Activated T-helper 1 cell treated with Interleukin-2 at 50 U/mL for 16 hours (primary cell): ENCODE measurements at regions not wholly inside any gene's neighbourhood (a gene's known extent, or its start where the extent isn't known, plus 50 kb on each side); places are given as distances from the start of the nearest gene placed in this dataset.
"Not testable (repeated sequence)": the region's sequence is repeated elsewhere in the genome, so short reads cannot be mapped to it uniquely, and the experiment has no call there.

Source experiments
- DNase-seq: peaks from one replicate; pipeline ENCODE4 v3.0.0-alpha.2; 2020; ENCODE audit warnings: low read depth

DNA sequence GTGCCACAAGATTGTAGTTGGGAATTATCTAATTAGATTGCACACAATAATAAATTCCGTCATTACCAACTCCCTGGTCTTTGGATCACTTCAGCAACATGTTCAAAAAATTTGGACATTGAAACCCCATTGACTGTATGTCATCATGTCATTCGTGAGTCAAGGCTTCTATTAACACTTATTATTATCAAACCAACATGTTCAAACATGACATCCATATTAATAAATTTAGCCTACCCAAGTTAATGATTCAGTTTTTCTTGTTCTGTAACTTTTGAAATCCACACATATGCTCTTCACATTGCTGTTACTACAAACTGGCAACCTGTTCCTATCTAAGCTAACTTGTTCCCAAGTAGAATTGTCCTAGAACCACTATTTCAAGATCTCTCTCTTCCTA is 1142.7 kb upstream of the SLC39A10 start:
- DNase-seq, result no peak

DNA sequence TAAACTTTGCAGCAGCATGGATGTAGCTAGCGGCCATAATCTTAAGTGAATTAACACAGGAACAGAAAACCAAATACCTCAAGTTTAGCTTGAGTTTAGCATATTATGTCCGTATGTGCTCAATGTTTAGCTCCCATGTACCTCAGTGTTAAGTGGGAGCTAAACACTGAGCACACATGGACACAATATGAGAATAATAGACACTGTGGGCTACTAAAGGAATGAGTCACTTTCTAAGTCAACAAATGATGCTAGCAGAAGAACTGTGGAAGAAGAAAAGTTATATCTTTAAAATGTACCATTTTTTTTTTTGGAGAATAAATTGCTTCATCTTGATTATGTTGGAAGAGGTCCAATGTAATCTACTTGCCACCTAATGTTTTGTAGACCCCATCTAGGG is 1146.0 kb upstream of the SLC39A10 start:
- not testable (repeated sequence) for DNase-seq

DNA sequence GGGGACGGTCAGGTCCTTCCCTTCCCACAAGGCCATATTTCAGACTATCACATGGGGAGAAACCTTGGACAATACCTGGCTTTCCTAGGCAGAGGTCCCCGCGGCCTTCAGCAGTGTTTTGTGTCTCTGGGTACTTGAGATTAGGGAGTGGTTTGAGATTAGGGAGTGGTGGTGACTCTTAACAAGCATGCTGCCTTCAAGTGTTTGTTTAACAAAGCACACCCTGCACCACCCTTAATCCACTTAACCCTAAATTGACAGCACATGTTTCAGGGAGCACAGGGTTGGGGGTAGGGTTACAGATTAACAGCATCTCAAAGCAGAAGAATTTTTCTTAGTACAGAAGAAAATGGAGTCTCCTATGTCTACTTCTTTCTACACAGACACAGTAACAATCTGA is 1152.2 kb upstream of the SLC39A10 start:
- not testable (repeated sequence) for DNase-seq

DNA sequence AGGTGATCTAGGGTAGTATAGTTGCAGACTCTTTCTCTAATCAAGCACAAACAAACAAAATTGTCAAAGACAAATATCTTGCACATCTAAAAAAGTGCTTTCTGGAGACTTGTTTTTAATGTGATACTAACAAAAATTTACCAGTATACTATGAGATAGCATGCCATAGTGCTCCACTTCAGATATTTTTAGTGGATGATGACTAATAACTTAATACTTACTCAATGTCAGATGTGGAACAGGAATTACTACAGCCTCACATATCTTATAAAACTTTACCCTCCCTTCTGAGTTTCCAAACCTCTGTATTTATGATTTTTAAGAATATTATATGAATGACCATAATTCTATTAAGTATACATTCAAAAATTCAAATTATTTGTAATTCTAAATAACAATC is 1162.0 kb upstream of the SLC39A10 start:
- no peak for DNase-seq

DNA sequence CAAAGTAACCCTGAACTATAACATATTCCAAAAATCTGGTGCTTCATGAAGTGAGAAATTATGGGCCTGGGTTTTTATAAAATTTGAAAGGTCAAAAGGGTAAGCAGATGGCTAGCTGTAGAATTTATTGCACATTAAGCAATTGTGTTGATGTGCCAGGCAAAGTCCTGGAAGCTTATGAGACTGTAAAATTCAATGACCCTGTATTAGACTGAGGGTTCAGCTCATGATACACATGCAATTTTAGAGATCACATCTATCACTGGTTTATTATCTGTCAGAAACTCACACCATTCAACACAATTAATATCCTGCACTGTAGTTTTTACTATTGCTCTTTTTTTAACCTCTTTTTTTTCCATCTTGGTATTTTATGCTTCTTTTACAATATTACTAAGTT is 1162.6 kb upstream of the SLC39A10 start:
- DNase-seq, result no peak

DNA sequence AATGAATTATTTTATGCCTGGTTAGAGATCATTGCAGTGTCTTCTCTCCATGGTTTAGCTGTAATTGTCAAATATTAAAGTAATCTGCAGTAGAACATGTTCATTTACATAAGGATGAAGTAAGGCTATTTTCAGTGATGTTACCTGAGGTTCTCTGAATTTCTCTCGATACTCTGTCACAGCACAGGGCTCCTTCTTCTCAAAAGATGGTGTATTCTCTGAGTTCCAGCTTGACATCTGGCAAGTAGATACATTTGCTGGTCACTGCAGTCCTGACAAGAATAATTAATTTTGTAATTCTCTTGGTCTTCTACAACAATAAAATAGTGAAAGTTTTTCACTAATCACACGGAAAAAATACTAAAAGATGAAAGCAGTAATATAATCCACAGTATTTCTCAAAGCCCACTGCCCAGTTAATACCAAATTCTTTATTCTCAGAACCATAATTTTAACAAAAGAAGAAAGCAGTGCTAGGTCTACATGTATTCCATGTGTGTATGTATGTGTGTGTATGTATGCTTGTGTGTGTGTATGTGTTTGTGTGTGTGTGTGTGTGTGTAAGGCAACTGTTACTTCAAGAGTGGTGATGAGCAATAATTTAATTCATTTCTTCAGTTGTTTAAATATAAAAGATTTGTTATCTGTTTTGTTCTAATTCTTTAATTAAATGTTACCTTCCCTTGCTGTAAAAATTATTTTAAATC is 1165.5 kb upstream of the SLC39A10 start:
- DNase-seq, result no peak

DNA sequence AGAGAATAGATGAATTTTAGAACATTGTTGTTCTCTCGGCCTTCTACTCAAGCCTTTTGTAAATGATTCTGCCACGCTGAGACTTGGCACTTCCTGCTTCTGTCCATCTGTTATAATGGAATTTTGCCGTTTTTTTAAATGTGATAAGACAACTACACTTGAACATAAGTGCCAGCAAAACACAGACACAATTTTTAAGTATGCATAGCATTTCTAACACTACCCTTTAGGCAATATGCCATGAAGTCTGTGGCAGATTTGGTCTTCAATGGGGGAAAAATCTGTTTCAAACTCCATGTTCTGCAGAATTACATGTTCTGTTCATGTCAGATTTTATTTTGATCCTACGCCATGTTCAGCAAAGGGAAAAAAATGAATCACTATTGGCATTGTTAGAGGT is 1170.7 kb upstream of the SLC39A10 start:
- no peak for DNase-seq

DNA sequence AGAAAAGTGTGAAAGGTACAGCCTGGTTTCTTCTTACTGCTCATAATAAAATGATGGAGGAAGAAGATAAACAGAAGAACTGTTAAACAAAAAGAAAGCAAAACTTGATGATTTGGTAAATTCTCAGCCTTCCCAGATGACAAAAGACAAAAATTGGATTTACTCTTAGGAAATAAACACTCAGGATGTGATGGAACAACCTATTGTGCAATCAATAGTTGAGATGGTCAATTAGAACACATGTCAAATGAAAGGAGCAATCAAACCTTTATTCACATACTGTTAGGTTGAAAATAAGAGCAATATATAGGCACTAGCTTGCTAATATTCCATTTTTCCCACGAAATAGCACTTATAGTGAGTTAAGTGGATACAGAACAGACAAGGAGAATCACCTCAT is 1174.0 kb upstream of the SLC39A10 start:
- no peak for DNase-seq

DNA sequence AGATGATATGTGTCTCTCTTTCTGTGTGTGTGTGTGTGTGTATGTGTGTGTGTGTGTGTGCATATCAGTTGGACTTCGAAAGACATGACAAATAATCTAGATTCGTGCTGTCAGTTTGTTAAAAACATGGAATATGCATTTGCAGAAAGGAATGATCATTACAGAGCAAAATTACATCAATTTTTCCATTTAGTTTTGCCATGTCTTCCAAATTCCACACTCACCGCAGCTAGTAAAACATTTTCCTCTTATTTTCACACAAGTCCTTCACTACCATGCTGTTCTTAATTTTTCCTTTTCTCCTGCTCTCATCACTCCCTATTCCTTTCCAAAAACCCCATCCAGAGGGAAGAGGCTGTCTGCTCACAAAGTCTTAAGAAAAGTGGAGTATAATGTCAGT is 1191.4 kb upstream of the SLC39A10 start:
- DNase-seq, result no peak

DNA sequence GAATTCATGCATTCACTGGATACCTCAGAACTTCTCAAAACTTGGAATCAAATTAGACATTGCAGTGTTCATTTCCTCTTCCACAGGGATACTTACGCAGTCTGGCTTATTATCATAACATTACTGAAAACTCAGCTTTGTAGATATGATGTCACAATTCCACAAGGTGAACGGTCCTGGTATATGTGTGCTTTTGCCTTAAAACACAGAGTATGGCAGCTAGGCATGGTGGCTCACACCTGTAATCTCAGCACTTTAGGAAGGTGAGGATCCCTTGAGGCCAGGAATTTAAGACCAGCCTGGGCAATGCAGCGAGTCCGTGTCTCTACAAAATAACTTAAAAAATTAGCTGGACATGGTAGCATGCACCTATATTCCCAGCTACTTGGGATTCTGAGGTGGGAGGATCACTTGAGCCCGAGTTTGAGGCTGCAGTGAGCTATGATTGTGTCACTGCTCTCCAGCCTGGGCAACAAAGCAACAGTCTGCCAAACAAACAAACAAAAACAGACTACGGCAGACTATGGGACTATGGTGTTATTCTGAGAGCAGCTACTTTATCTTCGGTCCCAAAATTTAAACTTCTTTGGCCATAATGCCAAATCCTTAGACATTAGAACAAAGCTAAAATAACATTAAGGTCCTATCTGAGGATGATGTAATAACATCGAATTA is 1191.9 kb upstream of the SLC39A10 start:
- DNase-seq, result no peak

DNA sequence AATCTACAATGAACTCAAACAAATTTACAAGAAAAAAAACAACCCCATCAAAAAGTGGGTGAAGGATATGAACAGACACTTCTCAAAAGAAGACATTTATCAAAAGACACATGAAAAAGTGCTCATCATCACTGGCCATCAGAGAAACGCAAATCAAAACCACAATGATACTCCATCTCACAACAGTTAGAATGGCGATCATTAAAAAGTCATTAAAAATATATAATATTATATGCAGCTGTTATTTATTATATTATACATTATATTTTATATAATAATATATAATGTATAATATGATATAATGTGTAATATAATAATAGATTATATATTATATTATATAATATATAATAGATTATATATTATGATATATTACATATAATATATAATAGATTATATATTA is 1194.1 kb upstream of the SLC39A10 start:
- not testable (repeated sequence) for DNase-seq

DNA sequence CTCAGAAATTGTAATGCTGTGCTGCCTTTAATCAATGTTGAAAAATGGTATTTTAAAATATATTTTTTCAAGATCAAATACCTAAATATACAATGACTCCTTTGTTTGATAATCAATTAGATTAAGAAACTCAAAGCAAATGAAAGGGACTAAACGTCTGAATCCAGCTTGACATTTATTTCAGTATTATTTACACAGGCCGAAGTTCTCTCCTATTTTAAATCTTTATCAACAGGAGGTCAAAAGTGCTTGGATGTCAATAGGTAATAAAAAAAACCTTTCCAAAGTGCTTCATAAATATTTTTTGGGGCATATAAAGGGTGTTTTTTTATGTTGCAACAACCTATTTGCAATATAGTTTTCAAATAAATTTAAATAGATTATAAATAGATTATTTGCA is 1201.7 kb upstream of the SLC39A10 start:
- DNase-seq, result no peak

DNA sequence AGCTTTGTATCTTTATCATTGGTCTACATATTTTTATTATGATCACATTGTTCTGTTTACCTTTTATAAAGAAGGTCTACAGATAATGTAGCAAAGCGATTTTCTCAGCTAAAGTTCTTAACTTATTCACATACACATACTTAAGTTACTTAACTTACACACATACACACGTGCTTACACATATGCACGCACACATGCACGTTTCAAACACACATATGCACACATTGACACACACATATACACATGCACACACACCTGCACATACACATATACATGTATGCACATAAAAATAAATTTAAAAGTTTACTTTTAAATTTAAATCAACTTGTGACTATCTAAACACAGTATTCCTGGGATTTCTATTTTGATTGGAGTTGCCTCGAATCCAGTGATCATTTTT is 1204.5 kb upstream of the SLC39A10 start:
- DNase-seq, result no peak

DNA sequence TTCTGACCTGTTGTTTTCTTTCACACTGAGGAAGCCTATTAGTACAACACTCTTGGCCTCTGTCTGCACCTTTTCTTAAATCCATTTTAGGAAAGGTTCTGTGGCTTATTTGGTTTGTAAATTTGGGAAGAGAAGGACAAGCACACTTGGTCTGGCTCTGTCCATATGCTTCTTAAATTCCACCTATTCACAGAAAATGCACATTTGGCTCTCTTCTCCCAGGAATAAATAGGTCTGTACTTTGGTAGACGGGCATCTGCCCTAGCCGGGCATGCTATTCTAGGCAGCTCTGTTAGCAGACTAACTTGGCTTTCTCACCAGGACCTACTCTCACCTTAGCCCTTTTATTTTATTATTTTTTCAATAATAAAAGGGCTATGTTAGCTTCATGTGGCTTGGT is 1211.8 kb upstream of the SLC39A10 start:
- no peak for DNase-seq

DNA sequence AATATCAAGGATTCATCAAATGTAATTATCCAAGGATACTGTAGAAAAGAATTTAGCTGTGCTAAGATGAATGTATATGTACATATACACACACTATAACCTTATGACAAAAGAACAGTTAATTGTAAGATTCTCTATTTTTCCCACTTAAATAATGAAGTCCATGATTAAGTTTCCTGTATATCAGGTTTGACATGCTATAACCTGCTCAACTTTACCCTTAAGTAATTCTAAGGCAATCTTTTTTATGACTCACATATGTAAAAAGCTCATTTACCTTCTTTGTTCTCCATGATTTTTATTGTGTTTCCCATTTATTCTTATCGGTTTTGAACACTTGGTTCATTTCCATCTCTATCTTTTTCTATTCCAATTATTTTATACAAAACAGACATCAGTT is 1213.1 kb upstream of the SLC39A10 start:
- DNase-seq, result no peak

DNA sequence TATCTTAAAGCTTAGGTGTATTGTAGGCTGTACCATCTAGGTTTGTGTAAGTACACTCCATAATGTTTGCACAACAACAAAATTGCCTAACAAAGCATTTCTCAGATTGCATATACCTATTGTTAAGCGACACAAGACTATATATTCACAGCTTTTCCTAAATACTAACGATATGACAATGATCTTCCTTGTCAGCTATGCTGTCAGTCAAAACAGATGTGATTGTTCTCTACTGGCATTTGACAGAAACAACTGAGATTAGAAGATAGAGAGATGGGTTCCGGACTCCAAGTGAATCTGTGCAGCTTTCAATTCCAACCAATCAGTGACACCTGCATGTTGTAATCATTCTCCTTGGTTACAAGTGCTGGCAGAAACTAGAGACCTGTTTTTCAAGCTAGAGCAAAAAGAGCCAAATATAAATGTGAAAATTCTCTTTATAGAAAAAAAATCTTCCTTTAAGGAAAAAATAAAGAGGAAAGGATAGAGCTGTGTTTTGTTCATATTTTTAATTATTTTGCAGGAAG is 1232.3 kb upstream of the SLC39A10 start:
- DNase-seq, result no peak

DNA sequence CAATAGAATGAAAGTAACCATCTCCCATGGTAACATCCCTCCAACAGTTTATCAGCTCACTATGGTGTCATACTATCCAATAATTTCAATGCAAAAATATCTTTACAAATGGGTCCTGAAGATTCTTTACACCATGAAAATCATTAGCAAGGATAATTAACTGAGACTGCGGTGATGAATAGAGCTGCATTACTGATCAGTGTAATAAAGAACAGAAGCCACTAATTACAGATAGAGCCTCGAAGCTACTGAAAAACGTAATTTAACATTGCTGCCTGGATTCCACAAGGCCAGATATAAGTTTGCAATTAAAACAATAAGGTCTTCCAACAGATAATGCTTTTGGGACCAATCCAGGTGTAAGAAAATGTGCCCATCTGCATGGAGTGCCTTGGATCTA is 1245.8 kb upstream of the SLC39A10 start:
- no peak for DNase-seq

DNA sequence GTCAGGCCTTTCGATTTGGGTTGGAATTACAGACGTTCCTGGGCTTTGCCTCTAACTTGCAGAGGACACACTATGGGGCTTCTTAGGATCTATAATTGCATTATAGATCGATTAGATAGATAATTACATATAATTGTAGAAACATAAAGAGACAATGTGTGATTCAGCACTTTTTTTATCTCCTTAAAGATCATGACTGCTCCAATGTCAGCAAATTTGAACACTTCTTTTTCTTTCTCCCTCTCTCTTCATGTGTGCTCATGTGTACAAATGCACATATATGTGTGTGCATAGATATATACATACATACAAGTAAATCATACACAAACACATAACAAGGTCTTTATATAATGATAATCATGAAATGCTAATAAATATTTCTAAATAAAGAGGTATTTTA is 1261.2 kb upstream of the SLC39A10 start:
- no peak for DNase-seq

DNA sequence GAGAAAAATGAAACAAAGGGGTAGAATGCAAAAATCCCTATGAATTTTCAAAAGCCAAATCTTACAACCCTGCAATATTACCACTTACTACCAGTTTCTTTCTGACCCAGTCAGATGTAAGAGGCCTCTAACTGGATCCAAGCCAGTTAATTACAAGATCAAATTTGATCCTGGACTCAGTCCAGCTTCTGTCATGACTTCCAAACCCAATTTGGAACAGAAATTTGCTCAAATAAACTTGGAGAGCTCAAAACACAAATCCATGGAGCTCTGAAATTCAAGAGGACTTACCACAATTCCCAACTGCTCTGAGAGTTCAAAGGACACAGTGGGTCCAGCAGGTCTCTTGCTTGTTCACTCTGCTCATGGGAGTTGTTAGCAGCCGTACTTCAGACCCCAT is 1271.7 kb upstream of the SLC39A10 start:
- no peak for DNase-seq

DNA sequence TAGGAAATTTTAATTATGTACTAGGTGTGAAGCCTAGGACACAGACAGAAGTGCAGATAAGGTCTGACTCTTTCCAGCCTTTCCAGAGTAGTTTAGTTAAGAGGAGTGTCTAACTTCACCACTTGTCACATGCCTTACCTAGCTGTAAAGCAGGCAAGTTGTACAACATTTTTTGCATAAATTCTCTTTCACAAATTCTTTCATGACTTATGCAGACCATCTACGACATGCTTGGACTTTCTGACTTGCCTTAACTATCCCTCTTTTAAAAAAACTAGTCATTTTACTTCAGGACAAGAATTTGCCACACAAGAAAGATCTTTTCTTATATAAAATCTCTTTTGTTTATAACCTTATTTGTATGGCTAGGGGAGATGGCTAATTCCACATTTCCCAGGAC is 1273.6 kb upstream of the SLC39A10 start:
- no peak for DNase-seq

DNA sequence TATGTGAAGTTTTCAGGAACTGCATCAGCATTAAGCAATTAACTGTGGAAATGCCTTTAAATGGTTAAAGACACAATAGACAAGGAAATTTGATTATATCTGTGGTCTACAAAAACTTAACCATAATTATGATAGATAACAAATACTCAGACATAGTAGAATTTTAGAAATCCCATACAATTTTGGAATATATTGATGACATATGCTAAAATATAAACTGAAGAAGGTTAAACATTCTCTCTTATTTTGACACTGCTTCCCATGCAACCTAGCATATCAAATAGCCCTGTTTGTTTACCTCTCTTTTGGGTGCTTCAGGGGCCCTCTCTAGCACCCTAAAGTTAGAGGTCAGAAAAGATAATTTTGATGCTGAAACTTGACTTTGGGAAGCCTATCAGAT is 1274.8 kb upstream of the SLC39A10 start:
- no peak for DNase-seq

DNA sequence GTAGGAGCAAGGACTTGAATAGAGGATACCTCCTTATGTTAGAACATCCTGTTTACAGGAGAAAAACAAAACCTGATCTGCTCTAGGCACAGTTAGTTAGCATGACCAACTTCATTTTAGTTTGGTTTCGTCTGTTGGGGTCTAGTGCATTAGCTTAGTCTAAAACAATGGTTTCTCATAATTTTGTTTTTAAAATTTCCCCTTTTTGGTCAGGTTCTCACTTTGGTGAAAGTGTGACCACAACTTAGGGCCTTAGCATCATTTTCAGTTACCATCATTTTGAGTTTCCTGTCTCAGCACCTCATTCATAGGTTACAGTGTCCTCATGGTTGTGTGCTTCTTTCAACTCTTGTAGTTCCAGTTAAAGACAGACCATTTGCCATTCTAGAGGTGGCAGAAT is 1277.0 kb upstream of the SLC39A10 start:
- DNase-seq, result no peak

DNA sequence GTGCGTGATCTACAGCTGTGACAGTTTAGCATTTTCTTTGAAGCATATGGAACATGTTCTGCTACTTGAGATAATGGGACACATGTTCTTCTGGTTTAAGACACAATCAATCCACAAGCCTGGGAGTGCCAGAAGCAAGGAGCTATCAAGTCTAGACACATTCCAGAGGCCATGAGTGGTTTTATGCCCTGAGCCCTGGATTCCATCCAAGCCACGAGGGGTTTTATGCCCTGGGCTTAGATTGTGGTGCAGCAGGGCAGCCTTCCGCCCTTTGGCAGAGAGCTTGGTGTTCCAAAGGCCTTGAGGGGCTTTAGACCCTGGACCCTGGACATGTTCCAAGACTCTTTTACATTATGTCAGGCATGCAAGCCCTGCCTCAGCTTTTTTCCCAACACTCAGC is 1289.6 kb upstream of the SLC39A10 start:
- DNase-seq, result not testable (repeated sequence)

DNA sequence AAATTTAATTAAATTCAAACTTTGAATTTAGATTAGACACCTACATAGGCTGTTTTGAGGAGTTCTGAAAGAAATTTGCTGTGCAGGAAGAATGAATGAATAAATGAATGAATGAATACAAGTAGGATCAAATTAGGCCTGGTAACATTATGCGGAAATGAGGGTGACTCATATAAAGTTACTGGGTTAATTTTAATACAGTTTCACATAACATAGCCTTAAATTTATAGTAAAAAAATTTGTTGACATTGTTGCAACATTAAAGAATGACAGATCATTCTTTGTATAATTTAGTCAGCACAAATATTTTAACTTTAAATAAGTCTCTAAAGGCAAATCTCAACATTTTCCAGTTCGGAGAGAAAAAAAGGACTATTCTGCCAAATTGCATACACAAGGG is 1293.1 kb upstream of the SLC39A10 start:
- DNase-seq, result no peak
